Nephron progenitor cell (in vitro differentiated cells): ENCODE measurements at regions not wholly inside any gene's neighbourhood (a gene's known extent, or its start where the extent isn't known, plus 50 kb on each side); places are given as distances from the start of the nearest gene placed in this dataset.
A peak's percentile ranks its signal among the peaks of the same experiment; 100 is the strongest.

Source experiments
- DNase-seq: peaks from one replicate; pipeline ENCODE4 v3.0.0; 2021
- H3K27ac Mint-ChIP-seq: 2 replicates; pipeline ENCODE4 v1.8.0; 2021; ENCODE audit warnings: mild to moderate bottlenecking, moderate library complexity, mixed read lengths
- H3K27me3 Mint-ChIP-seq: 2 replicates; pipeline ENCODE4 v1.8.0; 2021; ENCODE audit warnings: mild to moderate bottlenecking, low read depth, mixed read lengths; ENCODE audit not compliant: poor library complexity
- H3K36me3 Mint-ChIP-seq: 2 replicates; pipeline ENCODE4 v1.8.0; 2021; ENCODE audit warnings: low read depth, mixed read lengths
- H3K4me1 Mint-ChIP-seq: 2 replicates; pipeline ENCODE4 v1.8.0; 2021; ENCODE audit warnings: mixed read lengths
- H3K4me3 Mint-ChIP-seq: 2 replicates; pipeline ENCODE4 v1.8.0; 2021; ENCODE audit warnings: mild to moderate bottlenecking, moderate library complexity, mixed read lengths
- H3K9me3 Mint-ChIP-seq: 2 replicates; pipeline ENCODE4 v1.8.0; 2021; ENCODE audit warnings: mild to moderate bottlenecking, moderate library complexity, mixed read lengths
- CTCF ChIP-seq: fragments of 200-600 bp; sonication (generic); IDR thresholded peaks from 2 replicates; pipeline ENCODE4 v1.5.0; 2021; ENCODE audit warnings: antibody characterized with exemption

- no peak for DNase-seq
- no peaks in the 10 kb centered on the region for H3K9me3 Mint-ChIP-seq
- TF ChIP-seq CTCF, result no peak
- H3K27ac Mint-ChIP-seq, result no peak overlapping the region
- peaks cover 18% of the 10 kb centered on the region for H3K4me1 Mint-ChIP-seq
- H3K36me3 Mint-ChIP-seq, result no peaks in the 10 kb centered on the region
- H3K27me3 Mint-ChIP-seq, result peaks cover 72% of the 10 kb centered on the region
- H3K4me3 Mint-ChIP-seq, result no peak overlapping the region
Measured at GRCh38 chr21:38654580-38654979, 151.1 kb upstream of the ETS2 start.

- Mint-ChIP-seq H3K4me1 (peaks cover 29% of the 10 kb centered on the region), H3K27me3 (peaks cover 95% of the 10 kb centered on the region), H3K27ac (no peak overlapping the region), H3K36me3 (no peaks in the 10 kb centered on the region), H3K4me3 (no peak overlapping the region), H3K9me3 (no peaks in the 10 kb centered on the region)
- no peak for TF ChIP-seq CTCF
- DNase-seq, result no peak
Measured at GRCh38 chr21:38658511-38658910, 147.2 kb upstream of the ETS2 start.

DNA sequence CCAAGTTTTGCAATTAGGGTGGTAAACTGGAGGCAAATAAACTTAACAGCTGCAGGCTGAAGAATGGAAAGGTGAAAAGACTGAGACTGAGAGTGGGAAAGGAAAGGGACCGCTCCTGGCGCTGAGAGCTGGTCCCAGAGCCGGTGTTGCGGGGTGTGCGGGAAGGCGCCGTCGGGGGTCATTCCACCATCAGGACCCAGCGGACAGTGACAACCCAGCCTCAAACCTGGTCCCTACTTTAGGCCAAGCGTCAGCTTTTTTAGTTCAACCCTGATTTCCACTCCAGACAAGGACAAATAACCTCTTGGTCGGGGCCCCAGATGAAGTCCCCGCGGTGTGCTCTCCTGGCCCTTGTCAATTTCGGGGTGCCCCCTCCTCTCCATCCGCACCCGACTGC is 145.8 kb upstream of the ETS2 start:
- Mint-ChIP-seq H3K4me3 (peak overlapping the region; percentile 77), H3K9me3 (no peaks in the 10 kb centered on the region), H3K36me3 (no peaks in the 10 kb centered on the region), H3K27me3 (peaks cover 97% of the 10 kb centered on the region), H3K27ac (no peak overlapping the region), H3K4me1 (peaks cover 29% of the 10 kb centered on the region)
- DNase-seq, result no peak
- no peak for TF ChIP-seq CTCF

- H3K9me3 Mint-ChIP-seq, result no peaks in the 10 kb centered on the region
- peak; percentile 54 for DNase-seq
- no peaks in the 10 kb centered on the region for H3K36me3 Mint-ChIP-seq
- H3K27me3 Mint-ChIP-seq, result peaks cover 97% of the 10 kb centered on the region
- peak overlapping the region; percentile 75 for H3K4me3 Mint-ChIP-seq
- no peak for TF ChIP-seq CTCF
- peaks cover 22% of the 10 kb centered on the region for H3K4me1 Mint-ChIP-seq
- H3K27ac Mint-ChIP-seq, result no peak overlapping the region
Measured at GRCh38 chr21:38660333-38661196, 145.2 kb upstream of the ETS2 start.

GRCh38 chr21:38661197-38661871 is 144.4 kb upstream of the ETS2 start:
- DNase-seq, result peak; percentile 55
- H3K4me3 Mint-ChIP-seq, result peak overlapping the region; percentile 75
- no peaks in the 10 kb centered on the region for H3K9me3 Mint-ChIP-seq
- no peak for TF ChIP-seq CTCF
- no peaks in the 10 kb centered on the region for H3K36me3 Mint-ChIP-seq
- H3K27me3 Mint-ChIP-seq, result peaks cover 90% of the 10 kb centered on the region
- no peak overlapping the region for H3K27ac Mint-ChIP-seq
- H3K4me1 Mint-ChIP-seq, result peaks cover 19% of the 10 kb centered on the region
